ENCODE measurements at regions not wholly inside any gene's neighbourhood (a gene's known extent, or its start where the extent isn't known, plus 50 kb on each side); places are given as distances from the start of the nearest gene placed in this dataset.

DNA sequence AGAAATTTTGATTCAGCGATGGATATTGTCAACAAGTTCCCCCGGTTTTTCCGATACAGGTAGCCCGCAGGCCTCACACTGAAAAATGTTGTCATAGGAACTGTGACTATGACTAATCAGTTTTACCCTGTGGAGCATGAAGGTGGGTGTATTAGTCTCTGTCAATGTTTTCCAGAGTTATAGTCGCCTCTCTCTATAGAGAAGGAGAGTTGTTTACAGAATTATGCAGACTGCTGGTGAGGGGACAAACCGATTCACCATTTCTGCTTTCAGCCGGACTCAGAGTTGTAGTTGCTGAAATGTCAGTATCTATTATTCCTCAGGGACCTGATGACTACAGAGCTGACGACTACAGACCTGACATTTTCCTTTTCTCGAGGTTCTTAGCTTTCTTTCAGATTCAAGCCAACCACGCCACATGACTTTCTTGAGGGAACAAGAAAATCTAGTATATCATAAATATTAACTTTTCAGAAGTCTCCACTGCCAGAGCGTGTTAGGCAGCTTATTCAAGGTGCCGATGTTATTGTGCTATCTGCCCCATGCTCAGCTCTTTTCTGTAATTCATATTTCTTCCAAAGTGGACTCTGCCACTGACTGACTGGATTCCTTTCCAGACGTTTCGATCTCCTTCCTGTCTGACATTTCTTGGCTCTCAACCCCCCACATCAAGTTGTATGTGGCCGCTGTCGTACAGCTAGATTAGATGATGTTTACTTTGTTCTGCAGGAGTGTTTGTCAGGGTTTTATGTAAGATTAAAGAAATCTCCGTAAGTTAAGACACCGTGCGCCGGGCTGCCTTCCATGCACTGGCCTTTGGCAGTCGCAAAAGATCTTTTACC is 178.1 kb downstream of the FGF1 start:
- Histone ChIP-seq H3K36me3 (ENCODE audit: control insufficient read depth in 1 of 2, insufficient read depth in 2 of 2, low read length in 2 of 2) (no peaks in the 10 kb centered on the region), H3K27ac (ENCODE audit: low read length) (no peak overlapping the region), H3K4me1 (ENCODE audit: control insufficient read depth in 1 of 2, insufficient read depth in 2 of 2, low read length in 2 of 2) (peaks cover 0 to 5% of the 10 kb centered on the region in 2 donors), H3K4me3 (ENCODE audit: low read depth in 1 of 2, low read length in 2 of 2) (no peak overlapping the region), H3K27me3 (ENCODE audit: low read depth, low read length) (no peaks in the 10 kb centered on the region), H3K9me3 (ENCODE audit: control insufficient read depth in 1 of 2, low read length in 2 of 2) (no peaks in the 10 kb centered on the region)

DNA sequence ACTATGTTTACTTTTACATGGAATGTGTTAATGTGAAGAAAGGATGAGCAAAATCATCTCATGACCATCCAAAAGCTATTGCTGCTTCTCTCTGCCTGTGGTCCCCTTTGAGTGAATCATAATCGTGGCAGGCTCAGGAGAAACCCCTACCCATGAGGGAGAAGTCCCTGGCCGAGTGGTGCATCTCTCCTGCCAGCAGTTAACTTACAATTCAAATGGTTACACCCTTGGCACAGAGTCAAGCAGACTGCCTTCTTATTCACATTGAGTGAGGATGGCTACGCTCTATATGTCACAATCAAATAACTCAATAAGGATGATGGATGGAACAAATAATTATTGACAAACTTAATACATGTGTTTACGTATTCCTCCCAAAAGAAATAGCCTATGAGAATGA is 179.1 kb downstream of the FGF1 start:
- H3K9me3 ChIP-seq (ENCODE audit: control insufficient read depth in 1 of 2, low read length in 2 of 2): no peaks in the 10 kb centered on the region
- H3K27ac ChIP-seq (ENCODE audit: low read length): no peak overlapping the region
- H3K4me3 ChIP-seq (ENCODE audit: low read depth in 1 of 2, low read length in 2 of 2): no peak overlapping the region
- peaks cover 0 to 5% of the 10 kb centered on the region in 2 donors for H3K4me1 ChIP-seq (ENCODE audit: control insufficient read depth in 1 of 2, insufficient read depth in 2 of 2, low read length in 2 of 2)
- no peaks in the 10 kb centered on the region for H3K27me3 ChIP-seq (ENCODE audit: low read depth, low read length)
- no peaks in the 10 kb centered on the region for H3K36me3 ChIP-seq (ENCODE audit: control insufficient read depth in 1 of 2, insufficient read depth in 2 of 2, low read length in 2 of 2)

DNA sequence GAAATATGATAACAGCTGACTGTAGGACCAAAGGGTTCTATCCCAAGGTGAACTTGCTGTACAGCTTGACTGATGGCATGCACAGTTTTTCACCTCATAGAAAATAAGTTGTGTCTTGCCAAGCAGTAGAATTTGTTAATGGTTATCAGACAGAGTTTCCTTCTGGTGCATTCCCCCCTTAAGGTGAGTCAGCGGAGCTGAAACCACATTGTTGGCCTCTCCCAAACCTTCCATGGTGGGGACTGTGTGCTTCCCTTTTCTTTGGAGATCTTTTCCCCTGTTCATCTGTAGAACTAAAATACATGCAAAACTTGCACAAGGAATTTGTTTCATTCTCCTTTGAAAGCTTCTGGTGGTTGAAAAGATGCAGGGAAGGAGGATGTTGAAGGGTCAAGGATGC is 179.8 kb downstream of the FGF1 start:
- Histone ChIP-seq H3K27ac (ENCODE audit: low read length) (no peak overlapping the region), H3K27me3 (ENCODE audit: low read depth, low read length) (no peaks in the 10 kb centered on the region), H3K4me1 (ENCODE audit: control insufficient read depth in 1 of 2, insufficient read depth in 2 of 2, low read length in 2 of 2) (peaks cover 0 to 5% of the 10 kb centered on the region in 2 donors), H3K4me3 (ENCODE audit: low read depth in 1 of 2, low read length in 2 of 2) (no peak overlapping the region), H3K36me3 (ENCODE audit: control insufficient read depth in 1 of 2, insufficient read depth in 2 of 2, low read length in 2 of 2) (no peaks in the 10 kb centered on the region), H3K9me3 (ENCODE audit: control insufficient read depth in 1 of 2, low read length in 2 of 2) (no peaks in the 10 kb centered on the region)

DNA sequence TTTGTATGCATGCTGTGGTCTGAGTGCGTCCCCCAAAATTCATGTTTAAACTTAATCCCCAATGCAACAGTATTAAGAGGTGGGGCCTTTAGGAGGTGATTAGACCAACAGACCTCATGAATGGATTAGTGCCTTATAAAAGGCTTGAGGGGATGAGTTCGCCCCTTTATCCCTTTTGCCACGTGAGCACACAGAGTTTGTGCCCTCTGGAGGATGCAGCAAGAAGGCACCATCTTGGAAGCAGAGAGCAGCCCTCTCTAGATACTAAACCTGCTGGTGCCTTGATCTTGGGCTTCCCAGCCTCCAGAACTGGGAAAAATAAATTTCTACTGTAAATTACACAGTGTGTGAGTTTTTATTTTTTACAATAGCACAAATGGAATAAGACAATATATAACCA is 177.1 kb upstream of the SPRY4 start:
- Histone ChIP-seq H3K9me3 (ENCODE audit: control insufficient read depth in 1 of 2, low read length in 2 of 2) (no peaks in the 10 kb centered on the region), H3K27ac (ENCODE audit: low read length) (no peak overlapping the region), H3K4me1 (ENCODE audit: control insufficient read depth in 1 of 2, insufficient read depth in 2 of 2, low read length in 2 of 2) (no peaks in the 10 kb centered on the region), H3K4me3 (ENCODE audit: low read depth in 1 of 2, low read length in 2 of 2) (no peak overlapping the region), H3K36me3 (ENCODE audit: control insufficient read depth in 1 of 2, insufficient read depth in 2 of 2, low read length in 2 of 2) (no peaks in the 10 kb centered on the region), H3K27me3 (ENCODE audit: low read depth, low read length) (no peaks in the 10 kb centered on the region)

DNA sequence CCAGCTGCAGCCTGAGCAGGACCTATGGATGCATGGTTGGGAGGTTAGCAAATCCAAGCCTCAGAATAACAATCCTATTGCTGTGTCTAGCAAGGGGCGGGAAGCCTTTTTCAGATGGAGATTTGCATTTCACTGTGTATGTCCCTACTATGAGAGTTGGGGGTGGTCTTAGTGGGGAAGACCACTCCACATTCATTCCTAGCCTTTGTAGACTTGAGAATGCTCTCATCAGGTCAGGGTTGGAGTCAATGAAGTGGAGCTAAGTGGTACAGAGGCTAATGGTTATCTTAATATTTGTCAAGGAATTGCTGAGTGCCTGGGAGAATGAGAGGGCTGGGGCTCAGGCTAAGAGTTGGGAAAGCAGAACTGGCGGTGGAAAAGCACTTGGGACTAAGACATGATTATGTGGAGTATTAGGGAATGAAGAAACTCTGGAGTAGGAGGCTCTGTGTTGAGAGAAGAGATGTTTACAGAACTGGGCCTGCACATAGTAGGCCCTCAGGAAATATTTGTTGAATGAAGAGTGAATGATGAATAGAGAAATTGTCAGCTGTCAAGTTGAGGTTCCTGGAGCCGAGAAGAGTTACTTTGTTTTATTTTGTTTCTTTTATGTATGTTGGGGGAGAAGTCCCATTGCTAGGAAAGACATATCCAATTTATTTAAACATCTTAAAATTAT is 175.5 kb upstream of the SPRY4 start:
- no peaks in the 10 kb centered on the region for H3K27me3 ChIP-seq (ENCODE audit: low read depth, low read length)
- H3K27ac ChIP-seq (ENCODE audit: low read length): no peak overlapping the region
- H3K4me1 ChIP-seq (ENCODE audit: control insufficient read depth in 1 of 2, insufficient read depth in 2 of 2, low read length in 2 of 2): peaks cover 0 to 9% of the 10 kb centered on the region in 2 donors

DNA sequence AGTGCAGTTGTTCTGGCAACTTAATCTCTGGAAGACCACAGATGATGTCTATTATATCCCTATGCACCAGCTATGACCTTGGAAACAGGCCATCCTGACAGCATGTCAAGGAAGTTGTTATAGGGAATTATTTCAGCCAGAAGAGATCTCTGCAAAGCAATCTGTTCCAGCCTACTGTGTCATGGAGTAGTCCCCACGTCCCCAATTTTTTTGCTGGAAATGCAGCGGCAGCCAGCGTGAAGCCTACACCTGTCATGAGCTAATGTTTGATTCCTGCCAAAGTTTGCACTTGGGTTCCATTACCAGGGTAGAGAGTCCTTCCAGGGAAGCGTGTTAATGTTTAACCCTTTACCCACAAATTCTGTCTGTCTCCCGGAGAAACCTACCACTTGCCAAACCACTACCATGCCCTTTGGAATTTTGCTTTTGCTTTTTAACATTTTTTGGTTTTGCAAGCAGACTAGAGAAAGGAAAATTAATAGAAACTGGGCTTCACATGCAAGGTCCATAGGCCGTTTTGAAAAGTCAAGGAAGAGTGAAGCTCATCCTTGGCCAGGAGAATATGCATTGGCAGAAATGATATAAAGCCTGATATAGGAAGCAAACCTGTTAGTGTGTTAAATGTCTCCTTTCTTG is 174.9 kb upstream of the SPRY4 start:
- Histone ChIP-seq H3K4me1 (ENCODE audit: control insufficient read depth in 1 of 2, insufficient read depth in 2 of 2, low read length in 2 of 2) (peaks cover 0 to 9% of the 10 kb centered on the region in 2 donors), H3K27me3 (ENCODE audit: low read depth, low read length) (no peaks in the 10 kb centered on the region), H3K9me3 (ENCODE audit: control insufficient read depth in 1 of 2, low read length in 2 of 2) (no peaks in the 10 kb centered on the region), H3K36me3 (ENCODE audit: control insufficient read depth in 1 of 2, insufficient read depth in 2 of 2, low read length in 2 of 2) (no peaks in the 10 kb centered on the region), H3K4me3 (ENCODE audit: low read depth in 1 of 2, low read length in 2 of 2) (no peak overlapping the region), H3K27ac (ENCODE audit: low read length) (no peak overlapping the region)

More for the DNA sequence above, 175.5 kb upstream of the SPRY4 start:
- no peak overlapping the region for H3K4me3 ChIP-seq (ENCODE audit: low read depth in 1 of 2, low read length in 2 of 2)
- no peaks in the 10 kb centered on the region for H3K9me3 ChIP-seq (ENCODE audit: control insufficient read depth in 1 of 2, low read length in 2 of 2)
- no peaks in the 10 kb centered on the region for H3K36me3 ChIP-seq (ENCODE audit: control insufficient read depth in 1 of 2, insufficient read depth in 2 of 2, low read length in 2 of 2)

DNA sequence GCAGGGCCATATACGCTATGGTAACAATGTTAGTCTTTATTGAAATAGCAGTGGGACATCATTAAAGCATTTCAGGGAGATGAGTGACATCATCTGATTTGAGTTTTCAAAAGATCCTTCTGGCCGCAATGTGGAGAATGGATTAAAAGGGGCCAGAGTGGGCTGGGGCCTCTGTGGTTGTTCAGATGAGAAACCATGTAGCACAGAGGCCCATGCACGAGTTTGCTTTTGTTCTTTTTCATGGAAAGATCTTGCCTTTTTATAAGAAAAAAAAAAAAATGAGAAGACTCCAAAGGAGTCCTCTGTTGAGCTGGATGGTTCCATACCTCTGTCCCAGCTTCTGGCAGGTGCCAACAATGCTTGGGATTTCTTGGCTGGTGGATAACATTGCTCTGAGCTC is 173.5 kb upstream of the SPRY4 start:
- no peak overlapping the region for H3K4me3 ChIP-seq (ENCODE audit: low read depth in 1 of 2, low read length in 2 of 2)
- no peaks in the 10 kb centered on the region for H3K9me3 ChIP-seq (ENCODE audit: control insufficient read depth in 1 of 2, low read length in 2 of 2)
- peaks cover 0 to 9% of the 10 kb centered on the region in 2 donors for H3K4me1 ChIP-seq (ENCODE audit: control insufficient read depth in 1 of 2, insufficient read depth in 2 of 2, low read length in 2 of 2)
- no peaks in the 10 kb centered on the region for H3K27me3 ChIP-seq (ENCODE audit: low read depth, low read length)
- H3K27ac ChIP-seq (ENCODE audit: low read length): no peak overlapping the region
- no peaks in the 10 kb centered on the region for H3K36me3 ChIP-seq (ENCODE audit: control insufficient read depth in 1 of 2, insufficient read depth in 2 of 2, low read length in 2 of 2)

DNA sequence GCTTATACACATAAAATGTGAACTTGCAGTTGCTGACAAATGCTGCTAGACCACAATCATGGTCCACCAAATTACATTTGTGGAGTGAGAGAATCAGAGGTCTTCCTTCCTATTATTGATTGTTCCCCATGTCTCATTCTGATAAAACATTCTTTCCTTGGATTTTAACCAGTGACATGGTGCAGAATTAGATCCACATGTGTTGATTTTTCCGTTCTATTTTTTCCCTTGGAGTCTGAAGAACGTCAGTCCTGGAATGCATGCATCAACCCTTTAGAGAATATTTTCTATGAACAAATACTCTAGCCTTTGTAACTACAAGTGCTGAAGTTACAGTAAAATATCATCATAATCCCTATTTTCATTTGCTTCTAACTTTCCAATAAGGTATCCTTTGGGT is 170.7 kb upstream of the SPRY4 start:
- Histone ChIP-seq H3K36me3 (ENCODE audit: control insufficient read depth in 1 of 2, insufficient read depth in 2 of 2, low read length in 2 of 2) (no peaks in the 10 kb centered on the region), H3K27me3 (ENCODE audit: low read depth, low read length) (no peaks in the 10 kb centered on the region), H3K4me3 (ENCODE audit: low read depth in 1 of 2, low read length in 2 of 2) (no peak overlapping the region), H3K27ac (ENCODE audit: low read length) (no peak overlapping the region), H3K4me1 (ENCODE audit: control insufficient read depth in 1 of 2, insufficient read depth in 2 of 2, low read length in 2 of 2) (peaks cover 0 to 12% of the 10 kb centered on the region in 2 donors), H3K9me3 (ENCODE audit: control insufficient read depth in 1 of 2, low read length in 2 of 2) (no peaks in the 10 kb centered on the region)

DNA sequence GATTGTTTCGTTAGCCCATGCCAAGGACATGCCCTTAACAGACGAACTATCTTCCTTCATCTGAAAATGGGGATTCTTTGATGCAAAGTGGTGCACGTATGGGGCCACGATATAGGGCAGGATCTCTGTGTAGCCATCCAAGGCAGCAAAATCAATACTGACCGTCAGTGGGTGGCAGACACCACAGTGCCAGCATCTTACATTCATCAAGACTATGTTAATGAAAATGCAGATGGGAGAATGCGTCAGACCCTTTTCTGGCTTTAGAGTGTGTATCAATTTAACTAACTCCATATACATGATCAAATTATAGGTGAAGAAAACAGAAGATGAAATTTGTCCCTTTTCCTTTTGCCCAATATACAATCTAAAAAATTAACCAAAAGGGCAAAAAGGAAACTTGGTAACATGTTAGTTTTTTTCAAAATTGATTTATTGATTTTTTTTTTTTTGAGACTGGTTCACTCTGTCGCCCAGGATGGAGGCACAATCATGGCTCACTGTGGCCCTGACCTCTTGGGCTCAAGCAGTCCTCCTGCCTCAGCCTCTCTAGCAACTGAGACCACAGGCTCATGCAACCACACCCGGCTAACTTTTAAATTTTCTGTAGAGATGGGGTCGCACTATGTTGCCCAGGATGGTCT is 169.2 kb upstream of the SPRY4 start:
- Histone ChIP-seq H3K27ac (ENCODE audit: low read length) (no peak overlapping the region), H3K4me1 (ENCODE audit: control insufficient read depth in 1 of 2, insufficient read depth in 2 of 2, low read length in 2 of 2) (peaks cover 0 to 12% of the 10 kb centered on the region in 2 donors), H3K36me3 (ENCODE audit: control insufficient read depth in 1 of 2, insufficient read depth in 2 of 2, low read length in 2 of 2) (no peaks in the 10 kb centered on the region), H3K27me3 (ENCODE audit: low read depth, low read length) (no peaks in the 10 kb centered on the region), H3K4me3 (ENCODE audit: low read depth in 1 of 2, low read length in 2 of 2) (no peak overlapping the region), H3K9me3 (ENCODE audit: control insufficient read depth in 1 of 2, low read length in 2 of 2) (no peaks in the 10 kb centered on the region)

DNA sequence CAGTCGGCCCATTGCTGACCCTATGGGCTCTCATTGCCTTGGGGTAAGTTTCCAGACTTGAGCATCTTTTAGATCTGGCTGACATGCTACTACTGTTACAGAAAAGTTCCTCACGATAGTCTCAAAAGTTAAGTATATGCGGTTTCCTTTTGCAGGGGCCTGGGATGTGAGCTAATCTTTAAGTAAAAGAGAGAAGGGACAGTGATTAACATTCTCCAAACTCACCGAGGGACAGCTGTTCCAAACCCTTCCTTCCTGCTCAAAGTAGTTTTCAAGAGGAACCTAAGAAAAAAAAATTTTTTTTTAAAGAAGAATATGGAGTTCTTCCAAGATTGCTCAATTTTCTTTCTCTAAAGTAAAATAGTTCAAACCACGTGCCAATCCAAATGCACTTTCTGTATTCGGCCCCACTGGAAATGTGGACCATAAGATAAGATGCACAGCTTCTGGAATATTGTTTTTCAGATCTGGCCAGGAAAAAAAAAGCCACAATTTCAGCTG is 168.0 kb upstream of the SPRY4 start:
- no peaks in the 10 kb centered on the region for H3K27me3 ChIP-seq (ENCODE audit: low read depth, low read length)
- peaks cover 0 to 12% of the 10 kb centered on the region in 2 donors for H3K4me1 ChIP-seq (ENCODE audit: control insufficient read depth in 1 of 2, insufficient read depth in 2 of 2, low read length in 2 of 2)
- H3K36me3 ChIP-seq (ENCODE audit: control insufficient read depth in 1 of 2, insufficient read depth in 2 of 2, low read length in 2 of 2): no peaks in the 10 kb centered on the region
- H3K27ac ChIP-seq (ENCODE audit: low read length): no peak overlapping the region
- no peaks in the 10 kb centered on the region for H3K9me3 ChIP-seq (ENCODE audit: control insufficient read depth in 1 of 2, low read length in 2 of 2)
- no peak overlapping the region for H3K4me3 ChIP-seq (ENCODE audit: low read depth in 1 of 2, low read length in 2 of 2)

DNA sequence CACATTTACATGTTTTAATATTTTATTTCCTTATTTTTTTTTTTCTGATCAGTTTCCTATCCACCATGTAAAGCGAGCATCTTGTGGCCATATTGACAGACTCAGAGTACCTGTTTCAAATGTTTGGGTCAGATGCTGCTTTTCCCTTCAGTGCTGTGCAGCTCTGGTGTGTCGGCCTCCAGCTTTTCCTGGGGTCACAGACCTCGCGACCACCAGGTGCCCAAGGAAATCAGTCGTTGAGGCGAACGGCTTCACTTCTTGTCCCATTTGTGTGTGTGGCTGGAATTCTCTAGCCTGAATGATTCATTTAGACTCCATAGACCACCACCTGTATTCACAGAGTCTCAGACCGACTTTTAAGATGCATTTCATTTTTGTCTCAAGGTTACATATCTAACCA is 166.9 kb upstream of the SPRY4 start:
- no peaks in the 10 kb centered on the region for H3K27me3 ChIP-seq (ENCODE audit: low read depth, low read length)
- no peaks in the 10 kb centered on the region for H3K36me3 ChIP-seq (ENCODE audit: control insufficient read depth in 1 of 2, insufficient read depth in 2 of 2, low read length in 2 of 2)
- no peaks in the 10 kb centered on the region for H3K9me3 ChIP-seq (ENCODE audit: control insufficient read depth in 1 of 2, low read length in 2 of 2)
- peak overlapping the region; percentile 19 for H3K27ac ChIP-seq (ENCODE audit: low read length)
- no peak overlapping the region for H3K4me3 ChIP-seq (ENCODE audit: low read depth in 1 of 2, low read length in 2 of 2)
- peaks cover 0 to 12% of the 10 kb centered on the region in 2 donors for H3K4me1 ChIP-seq (ENCODE audit: control insufficient read depth in 1 of 2, insufficient read depth in 2 of 2, low read length in 2 of 2)

Measured in muscle layer of duodenum (tissue), 2 donors.